Muscle of leg (tissue), 3 donors: ENCODE measurements at regions not wholly inside any gene's neighbourhood (a gene's known extent, or its start where the extent isn't known, plus 50 kb on each side); places are given as distances from the start of the nearest gene placed in this dataset.

Experiments
- DNase-seq: peaks from one replicate; pipeline ENCODE4 v3.0.0; 2013
- H3K27ac ChIP-seq: one replicate; pipeline ENCODE4 v1.5.1; 2013; ENCODE audit warnings: mild to moderate bottlenecking, low read length, control low read depth
- H3K27me3 ChIP-seq: one replicate; pipeline ENCODE4 v1.6.1; 2013; ENCODE audit warnings: low read length; ENCODE audit not compliant: control insufficient read depth, insufficient read depth
- H3K36me3 ChIP-seq: one replicate; pipeline ENCODE4 v1.6.1; 2013; ENCODE audit warnings: low read length; ENCODE audit not compliant: control insufficient read depth, insufficient read depth
- H3K4me1 ChIP-seq: one replicate; pipeline ENCODE4 v1.6.1; 2013; ENCODE audit warnings: low read length; ENCODE audit not compliant: control insufficient read depth, insufficient read depth
- H3K4me3 ChIP-seq: one replicate; pipeline ENCODE4 v1.5.1; 2013; ENCODE audit warnings: low read length, control low read depth
- H3K9me3 ChIP-seq: replicated peaks from 2 replicates; pipeline ENCODE4 v1.6.1; 2013; ENCODE audit warnings: low read depth, low read length; ENCODE audit not compliant: control insufficient read depth
- WGBS: methylation state at CpG from one replicate; pipeline ENCODE4 v1.1.5; 2013; ENCODE audit warnings: missing lambda C conversion rate; ENCODE audit not compliant: insufficient coverage; 5-methylcytosine and 5-hydroxymethylcytosine counted together

GRCh38 chr11:92826603-92827002, 142.8 kb upstream of the MTNR1B start:
- no peaks in the 10 kb centered on the region for H3K9me3 ChIP-seq
- H3K27me3 ChIP-seq, result no peaks in the 10 kb centered on the region
- WGBS, result no CpG with 5 or more reads among the region's 1 CpG
- no peaks in the 10 kb centered on the region for H3K36me3 ChIP-seq
- H3K4me1 ChIP-seq, result peaks cover 7% of the 10 kb centered on the region
- no peak for DNase-seq
- no peak overlapping the region for H3K4me3 ChIP-seq
- H3K27ac ChIP-seq, result no peak overlapping the region

- WGBS, result 60% methylated on average over 1 of the region's 2 CpGs
Measured at GRCh38 chr11:92827132-92827531, 142.3 kb upstream of the MTNR1B start.

DNA sequence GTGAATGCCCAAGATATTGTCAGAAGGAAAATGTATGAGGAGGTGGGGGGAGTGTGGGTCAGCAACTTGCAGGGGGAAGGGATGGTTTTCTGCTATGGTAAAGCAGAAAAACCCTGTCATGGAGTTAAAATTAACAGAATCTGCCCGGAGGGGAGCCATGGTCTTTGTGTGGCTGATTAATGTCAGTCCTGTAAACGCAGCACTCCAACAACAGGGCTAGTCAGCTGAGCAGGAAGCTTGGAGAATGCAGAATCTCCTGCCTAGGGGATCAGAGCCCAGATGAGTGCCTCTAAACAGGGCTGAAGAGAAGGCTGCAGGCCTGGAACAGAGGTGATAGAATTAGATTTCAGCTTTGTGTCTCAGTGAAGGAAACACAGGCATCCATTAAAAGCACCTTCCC, 140.9 kb upstream of the MTNR1B start:
- 21% methylated on average over 2 of the region's 2 CpGs for WGBS
- H3K27ac ChIP-seq, result no peak overlapping the region

More at GRCh38 chr11:92827132-92827531, 142.3 kb upstream of the MTNR1B start:
- Histone ChIP-seq H3K4me1 (peaks cover 7% of the 10 kb centered on the region), H3K36me3 (no peaks in the 10 kb centered on the region), H3K27ac (no peak overlapping the region), H3K9me3 (no peaks in the 10 kb centered on the region), H3K4me3 (no peak overlapping the region), H3K27me3 (no peaks in the 10 kb centered on the region)
- DNase-seq, result peak; percentile 32

DNA sequence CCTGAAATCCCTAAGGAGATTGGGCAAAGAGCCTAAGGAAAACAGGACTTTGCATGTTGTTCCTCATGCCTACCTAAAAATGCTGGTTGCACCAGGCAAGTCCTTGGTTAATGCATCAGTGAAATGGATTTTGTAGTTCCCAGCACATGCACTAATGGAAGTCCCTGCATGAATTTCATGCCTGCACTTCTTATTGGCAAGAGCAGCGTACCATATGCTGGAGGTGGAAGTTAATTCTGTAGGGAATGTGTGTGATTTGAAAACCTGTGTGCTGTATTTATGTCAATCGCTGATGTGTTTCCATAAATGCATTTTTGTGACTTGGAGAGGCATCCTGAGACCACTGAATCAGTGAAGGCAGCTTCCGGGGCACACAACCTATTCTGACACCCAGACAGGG, 140.3 kb upstream of the MTNR1B start:
- Histone ChIP-seq H3K27me3 (no peaks in the 10 kb centered on the region), H3K36me3 (no peaks in the 10 kb centered on the region), H3K4me3 (no peak overlapping the region), H3K4me1 (peaks cover 7% of the 10 kb centered on the region), H3K9me3 (no peaks in the 10 kb centered on the region), H3K27ac (no peak overlapping the region)
- DNase-seq, result no peak
- 50% methylated on average over 2 of the region's 3 CpGs for WGBS

More for the DNA sequence above, 140.9 kb upstream of the MTNR1B start:
- peaks cover 7% of the 10 kb centered on the region for H3K4me1 ChIP-seq
- no peak for DNase-seq
- no peaks in the 10 kb centered on the region for H3K9me3 ChIP-seq
- H3K36me3 ChIP-seq, result no peaks in the 10 kb centered on the region
- no peaks in the 10 kb centered on the region for H3K27me3 ChIP-seq
- H3K4me3 ChIP-seq, result no peak overlapping the region

- Histone ChIP-seq H3K36me3 (no peaks in the 10 kb centered on the region), H3K4me3 (no peak overlapping the region), H3K27me3 (no peaks in the 10 kb centered on the region), H3K27ac (no peak overlapping the region), H3K4me1 (peaks cover 7% of the 10 kb centered on the region), H3K9me3 (no peaks in the 10 kb centered on the region)
- DNase-seq, result no peak
Measured at GRCh38 chr11:92829671-92830070, 139.8 kb upstream of the MTNR1B start.

DNA sequence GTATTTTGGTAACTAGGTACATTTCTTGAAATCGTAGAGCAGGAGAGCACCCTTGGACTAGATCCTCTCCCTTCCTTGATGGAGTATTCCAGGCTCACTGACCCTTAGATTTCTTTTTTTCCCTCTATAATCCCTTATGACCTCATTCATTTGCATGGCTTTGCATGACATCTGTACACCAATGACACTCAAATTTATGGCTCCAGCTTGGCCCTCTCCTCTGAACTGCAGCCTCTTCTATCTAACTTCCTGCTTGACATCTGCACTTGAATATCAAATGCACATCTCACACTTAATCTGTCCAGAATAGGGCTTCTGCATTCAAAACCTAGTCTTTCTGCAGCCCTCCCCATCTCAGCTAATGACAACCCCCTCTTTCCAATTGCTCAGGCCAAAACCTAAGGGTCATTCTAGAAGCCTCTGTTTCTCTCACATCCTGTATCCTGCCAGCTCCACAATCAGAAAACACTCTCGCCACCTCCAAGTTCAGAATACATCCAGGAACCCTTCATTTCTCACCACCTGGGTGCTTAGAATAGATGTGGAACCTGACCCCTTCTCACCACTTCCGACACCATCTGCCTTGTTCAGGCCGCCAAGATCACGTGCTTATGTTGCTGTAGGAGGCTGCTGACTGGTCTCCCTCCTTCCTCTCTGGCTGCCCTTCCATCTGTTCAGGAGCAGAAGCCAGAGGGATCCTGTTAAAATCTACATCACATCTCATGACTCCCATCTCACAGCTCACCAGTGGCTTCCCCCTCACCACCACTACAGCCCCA, 138.9 kb upstream of the MTNR1B start:
- no peak overlapping the region for H3K4me3 ChIP-seq
- no peaks in the 10 kb centered on the region for H3K36me3 ChIP-seq
- H3K27ac ChIP-seq, result peak overlapping the region; percentile 20
- H3K4me1 ChIP-seq, result peaks cover 7% of the 10 kb centered on the region
- 33% methylated on average over 2 of the region's 5 CpGs for WGBS
- DNase-seq, result peak; percentile 66
- no peaks in the 10 kb centered on the region for H3K27me3 ChIP-seq
- H3K9me3 ChIP-seq, result no peaks in the 10 kb centered on the region

- H3K4me1 ChIP-seq, result peaks cover 13% of the 10 kb centered on the region
- H3K27me3 ChIP-seq, result no peaks in the 10 kb centered on the region
- H3K4me3 ChIP-seq, result no peak overlapping the region
- WGBS, result no CpG with 5 or more reads among the region's 3 CpGs
- H3K36me3 ChIP-seq, result no peaks in the 10 kb centered on the region
- DNase-seq, result no peak
- no peaks in the 10 kb centered on the region for H3K9me3 ChIP-seq
- no peak overlapping the region for H3K27ac ChIP-seq
Measured at GRCh38 chr11:92834296-92835020, 135.0 kb upstream of the MTNR1B start.

DNA sequence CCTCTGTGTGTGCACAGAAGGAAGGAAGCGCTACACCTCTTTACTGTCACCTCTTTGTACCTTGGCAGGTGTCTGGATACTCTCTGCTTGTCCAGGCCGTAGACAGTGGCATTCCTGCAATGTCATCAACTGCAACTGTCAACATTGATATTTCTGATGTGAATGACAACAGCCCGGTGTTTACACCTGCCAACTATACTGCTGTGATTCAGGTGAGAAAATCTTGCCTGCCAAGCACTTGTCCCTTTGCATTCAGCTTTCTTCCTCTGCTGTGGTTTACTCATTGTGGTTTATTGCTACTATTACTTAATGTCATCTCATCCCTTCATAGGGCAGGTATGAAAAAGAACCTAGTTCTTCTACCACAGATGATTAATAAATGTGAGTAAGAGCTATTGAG, 131.9 kb upstream of the MTNR1B start:
- DNase-seq, result no peak
- 50% methylated on average over 1 of the region's 3 CpGs for WGBS
- Histone ChIP-seq H3K36me3 (no peaks in the 10 kb centered on the region), H3K27me3 (no peaks in the 10 kb centered on the region), H3K4me1 (peaks cover 11% of the 10 kb centered on the region), H3K9me3 (no peaks in the 10 kb centered on the region), H3K27ac (no peak overlapping the region), H3K4me3 (no peak overlapping the region)

GRCh38 chr11:92838759-92839310, 130.6 kb upstream of the MTNR1B start:
- no peaks in the 10 kb centered on the region for H3K9me3 ChIP-seq
- no peak overlapping the region for H3K4me3 ChIP-seq
- no peaks in the 10 kb centered on the region for H3K27me3 ChIP-seq
- no peaks in the 10 kb centered on the region for H3K36me3 ChIP-seq
- H3K27ac ChIP-seq, result no peak overlapping the region
- DNase-seq, result peak; percentile 76
- WGBS, result 31% methylated on average over 4 of the region's 5 CpGs
- H3K4me1 ChIP-seq, result peaks cover 11% of the 10 kb centered on the region

- WGBS, result 17% methylated on average over 3 of the region's 5 CpGs
- H3K36me3 ChIP-seq, result no peaks in the 10 kb centered on the region
Measured at GRCh38 chr11:92839450-92839849, 130.0 kb upstream of the MTNR1B start.

More at GRCh38 chr11:92839450-92839849, 130.0 kb upstream of the MTNR1B start:
- no peaks in the 10 kb centered on the region for H3K27me3 ChIP-seq
- no peak overlapping the region for H3K4me3 ChIP-seq
- H3K9me3 ChIP-seq, result no peaks in the 10 kb centered on the region
- no peak for DNase-seq
- H3K4me1 ChIP-seq, result peaks cover 11% of the 10 kb centered on the region
- H3K27ac ChIP-seq, result no peak overlapping the region
